ENCODE measurements at regions not wholly inside any gene's neighbourhood (a gene's known extent, or its start where the extent isn't known, plus 50 kb on each side); places are given as distances from the start of the nearest gene placed in this dataset.

DNA sequence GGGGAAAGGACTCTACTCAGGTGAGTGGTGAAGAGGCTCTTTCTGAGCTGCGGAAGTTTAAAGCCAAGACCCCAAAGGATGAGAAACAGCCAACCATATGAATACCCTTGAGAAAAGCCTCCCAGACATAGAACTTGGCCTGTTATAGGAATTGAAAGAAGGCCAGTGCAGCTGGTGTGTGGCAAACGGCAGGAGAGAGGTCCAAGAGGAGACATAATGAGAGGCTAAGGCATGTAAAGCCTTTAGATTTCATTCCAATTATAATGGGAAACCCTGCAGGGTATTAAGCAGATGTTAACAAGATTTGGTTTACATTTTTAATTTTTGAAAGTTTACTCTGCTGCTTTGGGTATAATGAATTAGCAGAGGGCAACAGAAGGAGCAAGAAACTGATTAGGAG, 552.1 kb upstream of the FBXO33 start:
- DNase-seq (ENCODE audit: low spot score) = no peak

DNA sequence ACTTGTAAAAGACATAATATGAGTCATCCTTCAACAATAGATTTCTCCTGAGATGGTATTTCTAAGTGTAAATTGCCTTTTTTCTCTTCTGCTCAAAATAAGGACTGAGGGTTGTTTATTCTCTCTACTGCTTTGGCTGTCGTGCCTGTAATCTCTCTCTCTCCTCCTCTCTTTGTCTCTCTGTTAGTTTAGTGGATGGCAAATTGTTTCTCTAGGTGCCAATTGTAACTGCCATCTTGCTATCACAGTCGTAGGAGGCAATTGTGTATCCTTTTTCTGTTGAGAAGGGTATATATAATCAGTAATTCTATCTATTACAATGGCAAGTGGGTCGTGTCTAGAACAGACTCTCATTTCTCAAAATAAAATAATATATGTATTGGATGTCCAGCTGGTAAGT, 545.0 kb upstream of the FBXO33 start:
- no peak for DNase-seq (ENCODE audit: low spot score)

DNA sequence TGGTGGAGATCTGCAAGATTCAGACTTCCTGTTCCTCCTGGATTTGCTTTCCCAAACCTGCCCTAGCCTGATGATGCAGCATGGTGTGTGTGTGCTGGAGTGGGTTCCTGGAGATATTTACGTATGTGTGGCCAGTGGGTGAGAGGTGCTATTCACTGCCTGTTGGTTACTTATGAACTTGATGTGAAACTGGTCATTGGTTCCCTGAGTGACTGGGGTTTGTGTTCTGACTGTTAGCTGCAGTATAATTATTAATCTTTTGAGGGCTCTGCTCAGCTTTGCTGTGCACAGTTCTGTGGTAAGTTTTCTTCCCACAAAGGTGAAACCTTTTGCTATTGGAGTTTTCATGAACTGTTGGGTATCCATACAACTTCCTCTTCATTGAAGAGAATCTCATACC, 541.8 kb upstream of the FBXO33 start:
- DNase-seq (ENCODE audit: low spot score) = no peak

DNA sequence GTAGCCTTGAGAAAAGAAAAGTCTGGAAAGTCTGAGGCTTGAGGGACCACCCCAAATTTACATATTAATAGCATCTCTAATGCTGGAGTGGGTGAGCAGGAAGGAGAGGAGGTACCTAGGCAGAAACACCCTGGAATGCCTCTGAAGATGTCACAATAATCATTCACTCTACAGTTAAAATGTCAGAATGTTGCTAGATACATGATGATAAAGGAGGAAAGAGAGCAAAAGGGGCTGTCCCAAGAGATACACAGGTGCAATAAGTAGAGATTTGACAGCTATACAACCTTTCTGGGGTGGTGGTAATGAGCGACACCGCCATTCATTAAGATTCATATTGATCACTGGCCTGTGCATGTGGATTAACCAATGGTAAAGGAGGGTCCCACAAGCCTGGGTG, 540.5 kb upstream of the FBXO33 start:
- DNase-seq (ENCODE audit: low spot score) = no peak

DNA sequence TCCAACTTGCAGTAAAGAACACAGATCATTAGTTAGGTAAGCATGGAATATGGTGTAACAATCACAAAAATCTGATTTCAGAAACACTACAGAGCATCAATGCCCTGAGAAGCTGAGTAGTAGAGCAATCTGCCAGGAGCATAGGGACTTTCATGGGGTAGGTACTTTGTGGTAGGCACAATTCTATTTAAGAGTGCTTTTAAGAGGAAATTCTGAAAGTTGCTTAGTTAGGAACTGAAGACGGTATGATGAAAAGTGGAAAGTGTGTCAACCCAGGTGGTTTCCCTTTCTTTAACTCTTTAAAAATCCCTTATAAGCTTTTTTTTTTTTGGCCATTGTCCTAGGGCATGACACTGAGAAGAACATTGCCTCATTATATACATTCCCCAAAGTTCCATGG, 535.7 kb upstream of the FBXO33 start:
- DNase-seq (ENCODE audit: low spot score) = no peak

DNA sequence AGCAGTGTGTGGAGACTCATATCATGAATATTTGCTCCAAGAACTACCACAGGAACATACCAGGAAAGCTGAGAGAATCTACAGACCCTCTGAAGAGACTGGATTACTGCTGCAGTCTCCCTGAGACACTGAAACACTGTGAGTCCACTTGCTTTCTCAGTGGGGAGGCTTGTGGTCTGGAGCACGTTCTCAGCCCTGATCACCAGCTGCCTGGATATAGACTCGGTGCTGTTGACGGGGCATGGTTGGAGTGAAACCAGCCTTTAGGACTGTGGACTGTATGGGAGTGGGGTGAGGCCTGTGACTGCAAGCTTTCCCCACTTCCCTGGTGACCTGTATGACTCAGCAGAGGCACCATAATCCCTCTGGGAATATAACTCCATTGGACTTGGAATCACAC, 525.8 kb upstream of the FBXO33 start:
- DNase-seq (ENCODE audit: low spot score) = no peak

DNA sequence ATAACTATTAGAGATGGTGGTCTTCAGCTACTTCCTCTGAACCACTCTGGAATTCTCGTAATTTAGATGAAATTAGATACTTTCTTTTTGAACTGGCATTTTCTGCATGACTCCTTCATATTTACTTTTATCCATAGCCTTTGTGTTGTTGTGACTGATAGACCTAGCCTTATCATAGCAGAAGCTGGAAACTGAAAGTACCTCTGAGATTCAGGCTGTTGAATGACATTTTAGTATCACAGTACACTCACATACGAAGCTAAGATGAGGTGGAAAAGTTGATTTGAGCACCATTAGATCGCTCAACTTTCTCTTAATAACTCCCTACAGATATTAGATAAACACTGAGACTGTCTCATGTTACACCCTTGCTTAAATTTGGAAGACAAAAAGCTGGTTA, 525.1 kb upstream of the FBXO33 start:
- DNase-seq (ENCODE audit: low spot score) = no peak

DNA sequence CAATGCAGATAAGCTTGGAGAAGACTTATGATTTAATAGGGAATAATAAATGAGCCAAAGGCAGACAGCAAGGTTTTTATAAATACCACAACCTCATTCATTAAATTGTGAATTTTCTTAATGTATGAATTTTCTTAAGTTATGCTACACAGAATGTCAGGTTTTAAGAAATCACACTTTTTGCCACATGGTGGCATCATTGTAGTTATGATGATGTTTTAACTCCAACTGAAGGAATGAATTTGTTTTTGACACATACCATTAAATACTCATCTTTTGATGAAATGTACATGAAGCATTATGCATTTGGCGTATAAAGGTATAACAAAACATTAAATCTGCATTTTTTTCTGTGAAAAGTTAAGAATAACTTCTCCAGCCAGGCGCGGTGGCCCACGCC, 524.1 kb upstream of the FBXO33 start:
- no peak for DNase-seq (ENCODE audit: low spot score)

DNA sequence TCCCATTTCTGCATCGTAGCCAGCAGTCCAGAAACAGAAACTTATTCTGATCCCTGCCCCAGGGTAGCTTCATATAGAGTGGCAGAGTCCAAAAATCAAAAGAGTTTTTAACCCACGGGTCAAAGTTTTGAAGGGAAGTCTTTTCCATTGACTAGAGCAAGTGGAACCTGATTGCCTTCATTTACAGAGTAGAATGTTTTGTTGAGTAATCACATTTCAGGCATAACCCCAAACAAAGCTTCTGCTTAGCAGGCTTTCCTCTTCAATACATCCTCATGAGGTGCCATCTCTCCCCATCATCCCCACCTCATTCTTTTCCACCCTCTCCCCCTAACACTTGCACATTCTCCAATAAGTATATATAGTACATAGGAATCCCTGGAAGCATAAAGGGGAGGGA, 516.0 kb upstream of the FBXO33 start:
- DNase-seq (ENCODE audit: low spot score) = no peak

DNA sequence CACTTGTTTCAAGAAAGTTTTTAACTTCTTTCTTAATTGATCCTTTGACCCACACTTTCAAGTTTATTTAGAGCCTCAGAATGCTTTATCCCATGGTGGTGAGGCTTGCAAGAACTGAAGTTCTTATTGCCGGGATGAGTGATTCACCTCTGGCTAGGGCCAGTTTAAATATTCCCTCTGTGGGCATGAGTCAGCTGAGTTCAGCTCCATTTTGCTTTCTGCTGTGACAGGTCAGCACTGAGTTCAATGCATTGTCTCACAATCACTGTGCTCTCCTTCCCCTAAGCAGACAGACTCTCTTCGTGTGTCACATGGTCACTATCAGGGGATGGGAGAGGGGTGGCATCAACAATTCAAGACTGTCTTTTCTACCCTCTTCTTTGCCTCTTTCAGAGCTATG, 514.6 kb upstream of the FBXO33 start:
- no peak for DNase-seq (ENCODE audit: low spot score)

DNA sequence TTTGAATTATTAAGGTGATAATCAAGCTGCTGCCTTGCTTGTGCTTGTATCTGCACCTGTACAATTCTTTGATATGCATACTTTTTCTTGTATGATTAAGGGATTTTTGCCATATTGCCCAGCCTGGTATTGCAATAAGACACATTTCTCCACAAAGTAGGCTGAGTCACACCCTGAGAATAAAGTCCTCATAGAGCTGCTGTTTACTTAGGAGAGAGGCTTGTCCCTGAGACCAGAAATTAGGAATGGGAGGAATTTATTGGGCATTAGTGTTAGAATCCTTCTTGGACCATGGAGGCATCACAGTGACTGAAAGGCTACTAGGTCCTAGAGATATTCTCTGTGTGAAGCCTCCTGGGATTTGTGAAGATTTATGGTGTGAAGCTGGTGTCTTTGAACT, 506.8 kb upstream of the FBXO33 start:
- DNase-seq (ENCODE audit: low spot score) = no peak

DNA sequence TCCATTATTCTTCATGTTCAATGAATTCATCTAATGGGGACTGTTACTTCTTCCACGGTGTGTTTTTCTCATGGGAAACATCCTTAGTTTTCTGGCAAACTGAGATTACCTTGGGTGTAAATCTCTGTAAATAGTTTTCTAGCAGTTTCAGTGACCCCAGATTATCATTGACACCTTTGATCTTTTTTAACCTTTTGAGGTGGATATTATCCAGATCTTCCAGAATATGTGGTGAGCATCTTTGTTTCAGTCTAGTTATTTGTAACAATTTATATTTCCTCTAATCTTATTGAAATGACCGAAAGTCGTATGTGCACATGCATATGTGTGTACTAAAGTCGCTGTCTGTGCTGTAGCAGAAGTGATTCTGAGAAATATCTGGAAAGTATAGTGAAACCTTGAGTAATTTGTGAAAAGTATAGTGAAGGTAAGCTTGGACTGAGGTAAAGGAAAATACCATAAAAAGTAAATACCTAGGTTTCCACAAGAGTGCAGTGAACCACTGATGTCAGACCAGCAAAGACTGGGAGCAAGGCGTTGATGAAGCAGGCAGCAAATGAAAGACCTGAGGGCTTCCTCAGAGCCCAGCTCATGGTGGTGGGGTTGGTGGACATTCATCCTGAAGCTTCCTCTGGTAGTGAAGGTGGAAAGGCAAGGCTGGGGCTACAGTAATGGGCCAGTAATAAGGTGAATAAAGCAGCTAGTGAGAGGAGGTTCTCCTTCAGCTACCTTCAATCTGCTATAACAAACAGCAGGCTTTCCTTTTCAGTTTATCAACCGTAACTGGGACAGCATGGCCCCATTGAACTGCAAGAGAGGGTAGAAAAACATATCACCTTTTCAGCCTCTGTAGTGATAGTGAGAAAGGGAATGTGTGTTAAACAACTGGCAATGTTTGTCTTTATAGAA, 480.2 kb upstream of the FBXO33 start:
- DNase-seq (ENCODE audit: low spot score) = no peak

DNA sequence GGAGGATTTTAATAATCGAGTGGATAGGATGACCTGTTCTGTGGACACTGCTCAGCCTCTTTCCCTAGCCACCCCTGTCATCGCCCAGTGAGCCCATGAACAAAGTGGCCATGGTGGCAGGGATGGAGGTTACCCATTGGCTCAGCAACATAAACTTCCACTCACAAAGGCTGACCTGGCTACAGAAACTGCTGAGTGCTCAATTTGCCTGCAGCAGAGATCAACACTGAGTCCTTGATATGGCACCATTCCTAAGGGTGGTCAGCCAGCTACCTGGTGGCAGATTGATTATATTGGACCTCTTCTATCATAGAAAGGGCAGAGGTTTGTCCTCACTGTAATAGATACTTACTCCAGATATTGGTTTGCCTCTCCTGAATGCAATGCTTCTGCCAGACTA, 465.4 kb upstream of the FBXO33 start:
- no peak for DNase-seq (ENCODE audit: low spot score)

DNA sequence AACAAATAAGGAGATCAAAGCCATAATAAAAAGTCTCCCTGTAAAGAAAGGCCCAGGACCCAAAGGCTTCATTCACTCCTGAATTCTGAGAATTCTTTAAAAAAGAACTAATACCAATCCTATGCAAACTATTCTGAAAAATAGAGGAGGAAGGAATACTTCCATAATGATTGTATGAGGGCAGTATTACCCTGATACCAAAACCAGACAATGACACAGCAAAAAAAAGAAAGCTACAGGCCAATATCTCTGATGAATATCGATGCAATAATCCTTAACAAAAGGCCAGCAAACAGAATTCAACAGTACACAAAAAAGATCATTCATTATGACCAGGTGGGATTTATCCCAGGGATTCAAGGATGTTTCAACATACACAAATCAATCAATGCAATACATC, 457.8 kb upstream of the FBXO33 start:
- DNase-seq (ENCODE audit: low spot score) = no peak

DNA sequence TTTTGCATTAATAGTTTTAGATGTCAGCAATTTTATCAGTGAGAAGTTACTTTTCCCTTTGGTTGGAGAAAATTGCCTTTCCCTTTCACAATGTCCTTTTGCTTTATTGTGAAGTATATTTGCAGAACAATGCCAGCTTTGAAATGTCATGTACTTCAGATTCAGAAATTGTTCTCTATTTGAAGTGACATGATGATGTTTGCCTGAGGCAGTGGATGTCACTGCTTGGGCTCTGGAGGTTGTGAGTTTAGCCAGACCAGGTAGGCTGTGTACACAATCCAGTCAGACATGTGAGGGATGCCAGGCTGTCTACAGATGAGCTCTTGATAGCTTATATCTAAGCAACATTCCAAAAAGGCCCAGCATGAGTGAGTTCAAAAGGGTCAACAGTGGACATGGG, 451.9 kb upstream of the FBXO33 start:
- no peak for DNase-seq (ENCODE audit: low spot score)

DNA sequence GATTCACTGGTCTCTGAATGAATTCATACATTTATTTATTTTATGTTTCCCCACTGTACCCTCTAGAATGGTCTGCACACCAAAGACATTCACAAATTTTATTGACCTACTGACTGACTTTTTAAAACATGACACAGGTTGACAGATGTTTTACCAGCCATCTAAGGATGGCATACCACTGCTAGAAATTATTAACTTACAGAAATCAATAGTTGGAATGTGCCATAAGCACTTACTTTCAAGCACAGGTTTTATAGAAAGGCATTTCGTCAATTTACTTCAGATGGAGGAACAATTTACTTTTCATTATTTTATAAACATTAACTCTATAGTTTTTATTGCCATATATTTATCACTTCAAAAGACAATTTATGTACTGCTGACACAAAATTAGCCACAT, 448.7 kb upstream of the FBXO33 start:
- no peak for DNase-seq (ENCODE audit: low spot score)

DNA sequence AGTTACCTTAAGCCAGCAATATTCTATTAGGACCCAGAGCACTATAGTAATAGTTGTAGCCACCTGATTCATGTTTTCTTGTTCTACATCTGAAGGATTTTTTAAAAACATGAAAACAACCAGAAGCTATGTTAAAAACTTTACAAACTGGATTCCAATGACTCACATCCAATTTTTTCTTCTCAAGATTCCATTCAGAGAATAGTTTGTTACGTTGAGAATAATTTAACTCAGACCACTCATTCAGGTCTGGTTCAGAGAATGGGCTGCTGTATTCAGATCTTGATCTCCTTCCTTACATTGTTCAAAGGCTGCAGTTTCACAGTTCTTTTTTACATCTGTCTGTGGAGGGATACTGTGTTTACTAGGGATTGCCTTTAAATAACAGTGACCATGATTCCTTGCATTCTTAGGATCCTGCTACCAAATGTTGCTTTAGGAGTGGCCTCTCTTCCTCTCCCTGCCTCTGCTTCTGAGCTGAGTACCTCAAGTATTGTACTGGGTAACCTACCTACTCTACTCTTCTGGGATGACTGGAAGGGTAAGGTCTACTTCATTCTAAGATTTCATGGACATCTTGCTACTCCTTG, 448.0 kb upstream of the FBXO33 start:
- no peak for DNase-seq (ENCODE audit: low spot score)

DNA sequence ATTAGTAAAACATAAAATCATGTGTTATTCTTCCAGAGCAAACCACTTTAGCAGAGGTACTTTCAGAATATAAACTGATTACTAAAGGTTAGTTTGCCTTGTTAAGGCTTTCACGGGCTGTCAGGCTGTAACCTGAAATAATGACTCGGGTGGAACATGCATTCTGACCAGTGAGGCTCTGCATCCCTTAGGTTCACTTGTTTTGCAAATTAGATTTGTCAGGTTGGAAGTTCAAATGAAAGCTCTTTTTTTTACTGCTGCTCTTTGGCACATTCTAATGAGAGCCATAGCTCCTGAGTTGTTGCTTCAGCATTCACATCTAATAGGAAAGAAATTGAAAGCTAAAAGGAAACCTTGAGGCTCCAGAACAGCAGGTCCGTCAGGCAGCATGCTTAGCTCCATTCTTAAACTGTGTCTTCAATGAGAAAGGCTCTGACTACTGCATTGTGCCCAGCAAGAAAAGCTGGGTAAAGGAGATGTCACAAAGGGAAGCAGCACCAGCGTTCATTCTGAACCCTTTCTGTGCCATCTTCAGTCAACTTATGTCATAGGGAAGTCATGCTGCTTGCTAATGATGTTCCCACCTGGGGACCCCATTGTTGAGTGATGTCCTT, 445.5 kb upstream of the FBXO33 start:
- DNase-seq (ENCODE audit: low spot score) = no peak

DNA sequence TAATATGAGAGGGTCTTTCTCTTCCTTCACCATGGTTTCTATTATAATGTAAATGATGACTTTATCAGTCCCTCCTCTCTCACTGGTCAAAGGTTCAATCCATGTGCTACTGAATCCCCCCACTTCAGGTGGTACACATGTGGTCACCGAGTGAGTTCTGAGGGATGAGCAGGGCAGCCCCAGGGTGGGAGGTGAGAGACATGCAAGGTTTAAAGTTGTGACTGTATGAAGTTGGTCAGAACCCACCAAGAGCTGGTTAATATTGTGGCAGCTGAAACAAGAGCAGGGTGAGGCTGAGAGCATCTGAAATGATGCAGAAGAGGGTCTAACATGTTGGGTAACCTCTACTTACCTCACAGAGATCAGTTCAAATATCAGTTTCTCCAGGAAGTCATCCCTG, 444.7 kb upstream of the FBXO33 start:
- DNase-seq (ENCODE audit: low spot score) = no peak

DNA sequence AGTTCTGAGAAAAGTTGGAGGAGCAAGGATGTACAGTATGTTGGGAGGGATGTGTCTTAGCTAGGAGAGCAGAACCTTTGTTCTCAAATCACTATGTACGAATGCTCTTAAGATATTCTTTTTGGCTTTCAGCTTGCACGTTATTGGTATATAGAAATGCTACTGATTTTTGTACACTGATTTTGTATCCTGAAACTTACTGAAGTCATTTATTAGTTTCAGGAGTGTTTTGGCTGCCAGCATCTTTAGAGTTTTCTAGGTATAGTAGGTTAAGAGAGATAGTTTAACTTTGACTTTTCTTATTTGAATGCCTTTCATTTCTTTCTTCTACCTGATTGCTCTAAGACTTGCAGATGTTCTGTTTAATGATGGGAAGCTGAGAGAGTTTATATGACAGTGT, 442.8 kb upstream of the FBXO33 start:
- no peak for DNase-seq (ENCODE audit: low spot score)

DNA sequence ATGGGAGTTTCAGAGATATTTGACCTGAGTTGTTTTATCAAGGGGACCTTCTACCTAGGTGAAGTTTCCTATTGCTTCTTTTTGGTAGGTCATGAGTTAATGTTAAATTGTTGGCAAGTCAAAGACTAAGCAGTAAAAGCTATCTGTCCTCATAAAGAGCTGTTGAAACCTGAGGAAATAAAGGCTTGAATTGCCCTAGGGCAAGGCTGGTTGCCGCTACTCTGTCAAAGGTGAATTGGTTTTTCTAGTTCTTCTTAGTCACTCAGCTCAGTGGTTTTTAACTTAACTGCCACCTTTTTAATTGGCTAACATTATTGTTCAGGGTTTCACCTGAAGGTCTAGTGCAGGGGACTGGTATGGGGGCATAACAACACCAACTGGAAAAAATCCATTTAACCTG, 441.6 kb upstream of the FBXO33 start:
- DNase-seq (ENCODE audit: low spot score) = no peak

DNA sequence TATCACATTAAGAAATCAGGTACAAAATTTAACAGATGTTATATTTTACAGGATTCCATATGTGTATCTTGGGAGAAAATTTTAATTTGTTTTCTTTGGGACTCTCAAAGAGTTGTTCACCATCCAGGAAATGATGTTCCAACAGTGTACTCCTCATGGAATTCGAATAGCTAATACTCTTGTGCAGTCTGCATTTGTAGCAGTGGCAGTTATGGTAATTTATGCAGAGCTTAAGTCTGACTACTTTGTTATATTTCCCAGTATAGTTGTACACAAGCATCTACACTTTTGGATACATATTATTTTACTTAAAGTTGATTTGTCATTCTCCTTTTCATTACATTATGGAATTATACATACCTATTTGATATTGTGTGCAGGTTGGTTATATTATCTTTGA, 436.7 kb upstream of the FBXO33 start:
- DNase-seq (ENCODE audit: low spot score) = no peak

DNA sequence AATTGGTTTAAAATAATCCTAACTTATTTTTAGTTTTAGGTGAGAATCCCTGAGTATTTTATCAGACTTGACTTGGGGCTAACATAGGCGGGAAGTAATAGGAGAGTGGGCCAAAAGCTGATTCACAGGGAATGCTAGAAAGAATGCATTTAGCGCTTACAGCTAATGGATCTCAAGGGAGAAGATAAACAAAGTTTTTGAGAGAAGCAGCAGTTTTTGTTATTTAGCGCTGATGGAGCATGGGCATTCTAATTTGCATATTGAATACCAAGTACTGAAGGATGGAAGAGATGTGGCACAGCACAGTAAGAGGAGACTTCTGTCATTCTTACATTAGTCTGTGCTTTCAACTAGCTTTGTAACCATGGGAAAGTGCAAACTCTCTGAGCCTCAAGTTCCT, 436.0 kb upstream of the FBXO33 start:
- no peak for DNase-seq (ENCODE audit: low spot score)

DNA sequence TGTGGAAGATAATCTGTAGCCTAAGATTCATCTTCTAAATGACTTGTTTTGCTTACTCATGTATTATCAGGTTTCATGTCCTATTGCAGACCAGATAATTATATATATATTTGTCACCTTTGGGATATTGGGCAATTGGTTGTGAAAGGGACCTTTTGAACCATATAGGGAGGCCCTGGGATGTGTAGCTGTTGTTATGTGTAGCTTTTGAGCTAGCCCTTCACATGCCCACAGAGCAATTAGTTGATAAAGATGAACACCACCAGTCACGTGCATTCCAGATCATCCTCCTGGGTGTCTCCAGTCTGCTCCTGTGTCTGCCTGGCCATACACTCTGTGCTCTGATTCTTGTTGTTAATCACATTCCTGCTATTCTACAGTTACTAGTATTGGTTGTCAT, 431.2 kb upstream of the FBXO33 start:
- DNase-seq (ENCODE audit: low spot score) = no peak

Data from hematopoietic multipotent progenitor cell treated with erythropoietin and hydrocortisone succinate and interleukin-3 and kit ligand, for 15 days (in vitro differentiated cells).